ENCODE measurements at regions not wholly inside any gene's neighbourhood (a gene's known extent, or its start where the extent isn't known, plus 50 kb on each side); places are given as distances from the start of the nearest gene placed in this dataset.

DNA sequence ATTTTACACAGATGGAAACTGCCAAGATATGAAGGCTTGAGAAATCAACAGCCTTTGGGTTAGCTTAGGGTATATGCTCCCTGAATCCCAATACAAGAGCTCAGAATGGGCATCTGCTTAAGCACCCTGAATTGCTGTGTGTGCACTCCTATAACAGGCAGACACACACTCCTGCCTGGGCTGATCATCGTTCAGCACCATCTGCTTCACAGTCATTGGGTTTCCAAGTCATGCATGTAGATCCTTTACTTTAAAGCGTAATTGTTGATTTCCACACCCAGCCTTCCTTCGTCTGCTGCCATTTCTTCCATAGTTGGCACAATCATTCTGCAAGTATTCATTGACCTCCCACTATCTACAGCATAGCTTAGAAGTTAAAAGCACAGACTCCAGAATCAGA, 263.5 kb downstream of the CBLN4 start:
- Mint-ChIP-seq H3K4me3 (no peak overlapping the region), H3K4me1 (ENCODE audit: low read depth) (no peaks in the 10 kb centered on the region), H3K9me3 (ENCODE audit: insufficient read depth) (no peaks in the 10 kb centered on the region), H3K27ac (no peak overlapping the region), H3K36me3 (ENCODE audit: low read depth) (no peaks in the 10 kb centered on the region), H3K27me3 (ENCODE audit: low read depth) (no peaks in the 10 kb centered on the region)
- no peak for ATAC-seq
- no peak for DNase-seq
- CTCF ChIA-PET: no interaction called here
- POLR2A ChIA-PET: no interaction called here

DNA sequence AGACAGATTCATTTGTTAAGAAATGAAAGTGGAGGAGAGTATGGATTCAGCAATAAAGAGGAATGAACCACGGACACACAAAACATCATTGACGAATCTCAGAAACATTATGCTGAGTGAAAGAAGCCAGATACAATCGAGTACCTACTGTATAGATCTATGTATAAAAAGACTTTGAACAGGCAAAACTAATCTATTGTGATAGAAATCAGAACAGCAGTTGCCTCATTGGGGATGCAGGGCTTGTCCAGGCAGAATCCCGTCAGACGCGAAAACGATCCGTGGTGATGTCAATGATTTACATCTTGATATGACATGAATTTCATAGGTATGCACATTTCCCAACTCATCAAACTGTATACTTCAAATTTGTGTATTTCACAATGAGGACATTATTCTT, 265.2 kb downstream of the CBLN4 start:
- POLR2A ChIA-PET: no interaction called here
- Mint-ChIP-seq H3K27me3 (ENCODE audit: low read depth) (no peaks in the 10 kb centered on the region), H3K4me1 (ENCODE audit: low read depth) (no peaks in the 10 kb centered on the region), H3K9me3 (ENCODE audit: insufficient read depth) (no peaks in the 10 kb centered on the region), H3K36me3 (ENCODE audit: low read depth) (no peaks in the 10 kb centered on the region), H3K27ac (no peak overlapping the region), H3K4me3 (no peak overlapping the region)
- DNase-seq: no peak
- CTCF ChIA-PET: no interaction called here
- no peak for ATAC-seq

DNA sequence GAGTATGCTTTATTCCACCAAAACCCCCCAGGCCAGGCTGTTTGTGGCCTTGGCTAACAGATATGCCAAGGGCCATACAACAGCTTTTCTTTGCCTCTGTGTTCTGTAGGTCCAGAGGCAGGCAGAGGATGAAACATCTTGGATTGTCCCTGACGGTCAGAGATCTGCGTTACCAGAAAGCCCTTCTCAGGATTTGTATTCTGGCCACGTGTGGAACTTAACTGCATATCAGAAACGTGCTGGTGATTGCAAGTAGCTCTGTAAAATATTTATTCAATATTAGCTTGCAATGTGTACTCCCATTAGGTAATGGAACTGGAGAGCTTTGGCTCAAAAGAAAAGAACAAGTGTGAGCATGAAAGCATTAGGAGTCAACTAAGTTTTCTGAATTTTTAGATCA, 275.0 kb downstream of the CBLN4 start:
- Mint-ChIP-seq H3K27me3 (ENCODE audit: low read depth) (no peaks in the 10 kb centered on the region), H3K36me3 (ENCODE audit: low read depth) (no peaks in the 10 kb centered on the region), H3K4me1 (ENCODE audit: low read depth) (no peaks in the 10 kb centered on the region), H3K9me3 (ENCODE audit: insufficient read depth) (peaks cover 5% of the 10 kb centered on the region), H3K27ac (no peak overlapping the region), H3K4me3 (no peak overlapping the region)
- ChIA-PET POLR2A (no interaction called here), CTCF (no interaction called here)
- ATAC-seq (no peak), DNase-seq (no peak)

DNA sequence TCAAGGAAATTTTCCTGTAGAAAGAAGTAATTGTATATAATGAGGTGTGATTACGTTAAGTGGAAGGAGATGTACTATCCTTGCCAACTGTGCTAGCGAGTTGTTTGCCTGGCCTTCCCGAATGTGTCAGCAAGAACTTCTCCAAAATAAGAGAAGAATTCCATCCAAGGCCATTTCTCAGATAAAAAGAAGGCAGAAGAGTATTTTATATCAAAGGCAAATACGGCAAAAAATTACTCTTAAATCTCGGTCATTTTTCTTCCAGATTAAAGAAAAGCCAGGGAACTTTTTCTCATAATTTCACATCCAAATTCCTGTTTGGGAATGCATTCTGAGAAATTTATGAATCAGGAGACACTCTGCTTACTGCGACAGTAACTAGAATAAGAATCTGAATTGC, 290.6 kb downstream of the CBLN4 start:
- Mint-ChIP-seq H3K9me3 (ENCODE audit: insufficient read depth) (peaks cover 21% of the 10 kb centered on the region), H3K27me3 (ENCODE audit: low read depth) (no peaks in the 10 kb centered on the region), H3K4me3 (no peak overlapping the region), H3K36me3 (ENCODE audit: low read depth) (no peaks in the 10 kb centered on the region), H3K27ac (no peak overlapping the region), H3K4me1 (ENCODE audit: low read depth) (no peaks in the 10 kb centered on the region)
- CTCF ChIA-PET: no interaction called here
- POLR2A ChIA-PET: no interaction called here
- ATAC-seq (no peak), DNase-seq (no peak)

DNA sequence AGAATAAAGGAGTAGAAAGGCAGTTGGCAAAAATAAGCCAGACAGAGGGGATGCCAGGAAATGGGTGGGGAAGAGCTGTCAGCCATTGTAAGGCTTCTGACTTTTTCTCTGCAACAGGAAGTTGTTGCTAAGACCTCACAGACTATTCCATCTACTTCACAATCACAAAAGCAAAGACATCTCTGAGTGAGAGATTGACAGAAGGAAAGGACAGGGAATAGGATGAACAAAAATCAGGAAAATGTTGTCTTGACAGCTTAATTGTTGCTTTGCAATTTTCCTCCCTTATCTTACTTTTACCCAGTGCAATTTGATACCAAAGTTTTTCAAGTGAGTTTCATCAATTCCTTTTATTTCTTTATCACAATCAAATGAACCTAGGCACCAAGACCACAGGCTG, 291.2 kb downstream of the CBLN4 start:
- peaks cover 21% of the 10 kb centered on the region for H3K9me3 Mint-ChIP-seq (ENCODE audit: insufficient read depth)
- ChIA-PET CTCF (no interaction called here), POLR2A (no interaction called here)
- H3K27ac Mint-ChIP-seq: no peak overlapping the region
- ATAC-seq (no peak), DNase-seq (no peak)
- H3K27me3 Mint-ChIP-seq (ENCODE audit: low read depth): no peaks in the 10 kb centered on the region
- H3K4me1 Mint-ChIP-seq (ENCODE audit: low read depth): no peaks in the 10 kb centered on the region
- H3K4me3 Mint-ChIP-seq: no peak overlapping the region
- no peaks in the 10 kb centered on the region for H3K36me3 Mint-ChIP-seq (ENCODE audit: low read depth)

DNA sequence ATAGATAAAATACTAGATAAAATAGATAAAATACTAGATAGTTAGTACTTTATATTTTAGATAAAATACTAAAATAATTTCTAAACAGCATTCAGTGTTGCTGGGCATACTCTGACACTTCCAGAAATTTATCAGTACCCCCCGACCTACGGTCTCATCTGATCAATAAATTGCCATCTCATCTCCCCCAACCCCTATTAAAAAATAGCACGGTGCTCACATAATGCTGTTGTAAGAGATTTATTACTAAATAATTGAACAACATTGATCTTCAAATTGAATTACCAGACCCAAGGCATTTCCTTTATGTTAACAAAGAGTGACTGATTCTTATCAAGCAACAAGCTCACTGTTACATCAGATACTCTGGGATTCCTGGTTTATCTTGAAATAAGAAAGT, 300.9 kb downstream of the CBLN4 start:
- no peaks in the 10 kb centered on the region for H3K4me1 Mint-ChIP-seq (ENCODE audit: low read depth)
- no peak overlapping the region for H3K27ac Mint-ChIP-seq
- POLR2A ChIA-PET: no interaction called here
- H3K4me3 Mint-ChIP-seq: no peak overlapping the region
- CTCF ChIA-PET: no interaction called here
- H3K36me3 Mint-ChIP-seq (ENCODE audit: low read depth): no peaks in the 10 kb centered on the region
- H3K27me3 Mint-ChIP-seq (ENCODE audit: low read depth): no peaks in the 10 kb centered on the region
- ATAC-seq (no peak), DNase-seq (no peak)
- H3K9me3 Mint-ChIP-seq (ENCODE audit: insufficient read depth): no peaks in the 10 kb centered on the region

DNA sequence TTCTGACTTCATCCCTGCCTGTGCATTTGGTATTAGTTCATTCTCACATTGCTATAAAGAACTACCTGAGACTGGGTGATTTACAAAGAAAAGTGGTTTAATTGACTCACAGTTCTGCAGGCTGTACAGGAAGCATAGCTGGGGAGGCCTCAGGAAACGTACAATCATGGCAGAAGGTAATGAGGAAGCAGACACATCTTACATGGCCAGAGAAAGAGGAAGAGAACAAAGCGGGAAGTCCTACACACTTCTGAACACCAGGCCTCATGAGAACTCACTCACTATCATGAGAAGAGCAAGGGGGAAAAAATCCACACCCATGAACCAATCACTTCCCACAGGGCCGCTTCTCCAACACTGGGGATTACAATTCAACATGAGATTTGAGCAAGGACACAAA, 303.9 kb downstream of the CBLN4 start:
- POLR2A ChIA-PET: no interaction called here

DNA sequence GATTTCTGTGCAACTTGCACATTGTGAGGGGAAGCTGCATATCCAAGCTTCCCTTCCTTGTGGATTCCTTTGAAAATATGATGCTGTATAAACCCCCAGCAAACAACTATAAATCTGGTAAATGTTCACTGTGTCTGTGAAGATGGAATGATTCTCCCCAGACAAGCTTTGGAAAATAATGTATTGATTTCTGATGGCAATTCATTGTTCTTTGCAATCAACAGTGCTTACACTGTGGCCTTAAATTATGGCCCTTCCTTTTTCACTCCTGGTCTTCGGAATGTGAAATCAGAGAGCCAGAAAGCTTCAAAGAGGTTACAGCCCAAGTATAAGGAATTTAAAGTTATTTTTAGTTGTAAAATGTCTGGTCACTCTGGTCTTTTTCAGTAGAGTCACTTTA, 308.8 kb downstream of the CBLN4 start:
- POLR2A ChIA-PET: no interaction called here
- Mint-ChIP-seq H3K4me3 (no peak overlapping the region), H3K4me1 (ENCODE audit: low read depth) (no peaks in the 10 kb centered on the region), H3K27ac (no peak overlapping the region), H3K9me3 (ENCODE audit: insufficient read depth) (no peaks in the 10 kb centered on the region), H3K36me3 (ENCODE audit: low read depth) (no peaks in the 10 kb centered on the region), H3K27me3 (ENCODE audit: low read depth) (no peaks in the 10 kb centered on the region)
- CTCF ChIA-PET: no interaction called here
- ATAC-seq (no peak), DNase-seq (no peak)

More for the DNA sequence above, 303.9 kb downstream of the CBLN4 start:
- H3K27me3 Mint-ChIP-seq (ENCODE audit: low read depth): no peaks in the 10 kb centered on the region
- H3K4me3 Mint-ChIP-seq: no peak overlapping the region
- no peaks in the 10 kb centered on the region for H3K36me3 Mint-ChIP-seq (ENCODE audit: low read depth)
- H3K27ac Mint-ChIP-seq: no peak overlapping the region
- H3K9me3 Mint-ChIP-seq (ENCODE audit: insufficient read depth): no peaks in the 10 kb centered on the region
- ATAC-seq (no peak), DNase-seq (no peak)
- CTCF ChIA-PET: no interaction called here
- H3K4me1 Mint-ChIP-seq (ENCODE audit: low read depth): no peaks in the 10 kb centered on the region

DNA sequence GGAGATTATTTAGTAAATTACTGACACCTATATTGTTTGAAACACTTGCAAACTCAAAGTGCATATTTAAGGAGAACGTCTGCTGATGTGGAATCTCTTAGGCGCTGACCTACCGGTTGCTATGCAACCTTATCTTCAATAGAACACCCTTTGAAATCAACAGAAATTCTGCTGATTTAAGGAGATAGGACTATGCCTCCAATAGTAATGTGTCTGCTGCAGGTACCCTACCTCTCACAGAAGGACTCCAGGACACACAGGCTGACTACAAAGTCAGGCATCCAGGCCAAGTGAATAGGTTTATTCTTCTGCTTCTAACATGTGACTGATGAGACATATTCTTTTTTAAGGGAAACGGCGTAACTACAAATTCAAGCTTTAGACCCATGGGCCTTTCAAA, 311.7 kb downstream of the CBLN4 start:
- POLR2A ChIA-PET: no interaction called here
- Mint-ChIP-seq H3K27me3 (ENCODE audit: low read depth) (no peaks in the 10 kb centered on the region), H3K36me3 (ENCODE audit: low read depth) (no peaks in the 10 kb centered on the region), H3K4me3 (no peak overlapping the region), H3K27ac (no peak overlapping the region), H3K9me3 (ENCODE audit: insufficient read depth) (no peaks in the 10 kb centered on the region), H3K4me1 (ENCODE audit: low read depth) (no peaks in the 10 kb centered on the region)
- no peak for ATAC-seq
- no peak for DNase-seq
- CTCF ChIA-PET: no interaction called here

DNA sequence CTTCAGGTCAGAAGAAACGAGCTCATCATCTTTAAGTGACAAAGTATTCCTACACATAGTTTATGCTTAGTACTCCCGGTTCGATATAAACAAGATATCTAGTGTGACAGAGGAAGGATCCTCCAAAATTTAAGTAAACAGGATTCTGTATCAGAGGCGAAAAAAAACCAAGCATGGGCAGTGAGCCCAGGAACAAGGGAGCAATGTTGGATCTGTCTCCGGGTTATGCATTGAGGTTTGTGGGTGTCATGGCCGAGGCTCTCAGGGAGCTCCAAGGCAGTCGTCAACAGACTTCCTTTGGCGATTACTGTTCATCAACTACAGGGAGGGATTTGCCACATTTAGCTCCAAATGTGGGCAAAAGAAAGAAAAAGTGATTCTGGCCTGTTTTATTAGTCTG, 319.5 kb downstream of the CBLN4 start:
- no peak overlapping the region for H3K27ac Mint-ChIP-seq
- H3K27me3 Mint-ChIP-seq (ENCODE audit: low read depth): no peaks in the 10 kb centered on the region
- H3K36me3 Mint-ChIP-seq (ENCODE audit: low read depth): no peaks in the 10 kb centered on the region
- ATAC-seq (no peak), DNase-seq (no peak)
- no peaks in the 10 kb centered on the region for H3K4me1 Mint-ChIP-seq (ENCODE audit: low read depth)
- no peak overlapping the region for H3K4me3 Mint-ChIP-seq
- CTCF ChIA-PET: no interaction called here
- POLR2A ChIA-PET: no interaction called here
- no peaks in the 10 kb centered on the region for H3K9me3 Mint-ChIP-seq (ENCODE audit: insufficient read depth)

DNA sequence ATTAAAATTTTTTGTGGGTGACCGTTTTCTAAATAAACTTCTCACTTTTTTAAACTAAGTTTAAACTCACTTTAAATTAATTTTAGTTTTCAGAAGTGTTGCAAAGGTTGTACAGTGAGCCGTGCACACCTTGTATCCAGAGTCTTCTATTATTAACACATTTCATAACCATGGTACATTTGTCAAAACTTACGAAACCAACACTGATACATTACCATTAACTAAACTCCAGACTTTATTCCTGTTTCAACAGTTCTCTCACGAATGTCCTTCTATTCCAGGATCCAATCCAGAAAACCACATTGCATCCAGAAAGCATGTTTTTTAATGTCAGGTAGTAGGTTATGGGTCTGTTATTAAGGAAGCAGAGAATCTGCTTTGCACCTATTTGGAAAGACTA, 319.9 kb downstream of the CBLN4 start:
- no peak for ATAC-seq
- H3K27me3 Mint-ChIP-seq (ENCODE audit: low read depth): no peaks in the 10 kb centered on the region
- POLR2A ChIA-PET: no interaction called here

DNA sequence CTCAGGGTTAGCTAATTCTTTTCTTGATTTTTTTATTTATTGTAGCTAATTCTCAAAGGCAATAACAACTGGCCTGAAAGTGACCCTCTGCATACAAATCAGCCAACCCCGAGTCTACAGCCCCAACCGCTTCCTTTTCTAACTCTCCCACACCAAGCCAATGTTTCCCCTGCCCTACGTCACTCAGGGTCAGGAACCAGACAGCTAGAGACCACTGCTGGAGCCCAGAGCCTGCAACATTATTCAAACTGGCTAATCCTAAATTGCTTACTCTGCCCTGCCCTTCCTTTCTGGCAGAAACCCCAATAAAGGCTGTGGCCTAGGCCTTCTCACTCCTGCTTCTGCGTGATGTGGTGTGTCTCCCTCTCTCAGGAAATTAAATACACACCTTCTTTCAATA, 320.7 kb downstream of the CBLN4 start:
- no peak overlapping the region for H3K27ac Mint-ChIP-seq
- no peaks in the 10 kb centered on the region for H3K36me3 Mint-ChIP-seq (ENCODE audit: low read depth)
- H3K27me3 Mint-ChIP-seq (ENCODE audit: low read depth): no peaks in the 10 kb centered on the region
- DNase-seq (no peak), ATAC-seq (no peak)
- H3K9me3 Mint-ChIP-seq (ENCODE audit: insufficient read depth): no peaks in the 10 kb centered on the region
- H3K4me3 Mint-ChIP-seq: no peak overlapping the region
- POLR2A ChIA-PET: no interaction called here
- H3K4me1 Mint-ChIP-seq (ENCODE audit: low read depth): no peaks in the 10 kb centered on the region
- CTCF ChIA-PET: no interaction called here

More for the DNA sequence above, 319.9 kb downstream of the CBLN4 start:
- CTCF ChIA-PET: no interaction called here
- H3K4me1 Mint-ChIP-seq (ENCODE audit: low read depth): no peaks in the 10 kb centered on the region
- no peak overlapping the region for H3K4me3 Mint-ChIP-seq
- DNase-seq: no peak
- no peak overlapping the region for H3K27ac Mint-ChIP-seq
- H3K9me3 Mint-ChIP-seq (ENCODE audit: insufficient read depth): no peaks in the 10 kb centered on the region
- H3K36me3 Mint-ChIP-seq (ENCODE audit: low read depth): no peaks in the 10 kb centered on the region

DNA sequence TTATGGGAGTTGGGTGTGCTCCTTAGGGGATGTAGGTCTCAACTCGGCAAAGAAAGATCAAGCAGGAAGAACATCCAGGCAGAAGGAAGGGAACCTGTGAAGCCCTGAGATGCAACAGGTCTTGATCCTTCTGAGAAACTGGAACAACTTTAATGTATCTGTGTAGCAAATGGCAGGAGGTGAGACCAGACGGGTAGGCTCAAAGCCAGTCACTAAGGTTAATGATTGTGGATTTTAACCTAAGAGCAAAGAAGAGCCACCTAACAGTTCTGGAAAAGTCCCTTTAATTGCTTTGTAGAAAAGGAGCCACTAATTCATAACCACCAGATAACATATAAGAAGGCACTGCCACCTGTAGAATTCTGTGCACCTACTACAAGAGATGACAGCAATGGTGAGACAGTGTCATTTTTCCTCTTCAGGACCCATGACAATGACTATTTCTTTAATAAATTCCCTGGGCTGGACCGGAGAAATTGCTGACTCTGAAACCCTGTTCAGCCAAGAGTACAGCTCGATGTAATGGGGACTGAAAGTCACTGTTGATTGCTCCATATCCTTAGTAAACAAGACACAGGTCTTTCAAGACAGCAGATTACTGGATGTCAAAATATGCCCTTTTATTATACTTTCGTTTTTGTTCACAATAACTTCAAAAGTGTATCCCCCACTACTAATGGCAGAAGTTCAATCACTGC, 326.2 kb downstream of the CBLN4 start:
- ChIA-PET CTCF (no interaction called here), POLR2A (no interaction called here)
- H3K4me3 Mint-ChIP-seq: no peak overlapping the region
- H3K27ac Mint-ChIP-seq: no peak overlapping the region
- H3K4me1 Mint-ChIP-seq (ENCODE audit: low read depth): no peaks in the 10 kb centered on the region
- no peaks in the 10 kb centered on the region for H3K36me3 Mint-ChIP-seq (ENCODE audit: low read depth)
- ATAC-seq (no peak), DNase-seq (no peak)
- H3K9me3 Mint-ChIP-seq (ENCODE audit: insufficient read depth): peaks cover 9% of the 10 kb centered on the region
- H3K27me3 Mint-ChIP-seq (ENCODE audit: low read depth): no peaks in the 10 kb centered on the region

Data from activated CD8-positive, alpha-beta T cell treated with anti-CD3 and anti-CD28 coated beads, Interleukin-2, amount 10 ng/mL, durations not matched to agents 7 days and 5 days (primary cell).